Testis (tissue), 2 donors: ENCODE measurements at regions not wholly inside any gene's neighbourhood (a gene's known extent, or its start where the extent isn't known, plus 50 kb on each side); places are given as distances from the start of the nearest gene placed in this dataset.

Experiments
- DNase-seq: peaks from one replicate; pipeline ENCODE4 v3.0.0-alpha.2; 2019
- H3K27ac ChIP-seq, 2 donors: fragments of 200-600 bp; sonication (generic); one replicate each; pipeline ENCODE4 v1.5.1; 2019
- H3K27me3 ChIP-seq: fragments of 200-600 bp; sonication (generic); one replicate; pipeline ENCODE4 v1.5.1; 2019
- H3K36me3 ChIP-seq: fragments of 200-600 bp; sonication (generic); one replicate; pipeline ENCODE4 v1.5.1; 2017; ENCODE audit warnings: low read depth; ENCODE audit errors: missing control alignments
- H3K4me1 ChIP-seq: fragments of 200-600 bp; sonication (generic); one replicate; pipeline ENCODE4 v1.5.1; 2019
- H3K4me3 ChIP-seq, 2 donors: fragments of 200-600 bp; sonication (generic); one replicate each; pipeline ENCODE4 v1.5.1; 2017 to 2019
- H3K9me3 ChIP-seq: fragments of 200-600 bp; sonication (generic); one replicate; pipeline ENCODE4 v1.5.1; 2017
- POLR2A ChIP-seq: fragments of 450-650 bp; IDR thresholded peaks from one replicate; pipeline ENCODE4 v1.6.1; 2017; ENCODE audit warnings: antibody characterized with exemption, mild to moderate bottlenecking, moderate library complexity
- WGBS, 2 donors: methylation state at CpG; one replicate each; pipeline ENCODE4 v1.1.5; 2018; 5-methylcytosine and 5-hydroxymethylcytosine counted together
- intact Hi-C: fragments of 100-400 bp; cut with DNase I; formaldehyde crosslinking; loops from one replicate; pipeline ENCODE4 v1.15.1; 2023; ENCODE audit warnings: low total_unique reads
- TF ChIP-seq, protein P1 (sequence below), 3 experiments: fragments of 450-650 bp in 2 of 3; fragments of 200-600 bp in 1 of 3; sonication (generic) in 1 of 3; IDR thresholded peaks; one replicate each; pipeline ENCODE4 v1.5.1; 2016 to 2019; ENCODE audit warnings: antibody characterized with exemption in 3 of 3, mild to moderate bottlenecking in 2 of 3, moderate library complexity in 1 of 3

DNA sequence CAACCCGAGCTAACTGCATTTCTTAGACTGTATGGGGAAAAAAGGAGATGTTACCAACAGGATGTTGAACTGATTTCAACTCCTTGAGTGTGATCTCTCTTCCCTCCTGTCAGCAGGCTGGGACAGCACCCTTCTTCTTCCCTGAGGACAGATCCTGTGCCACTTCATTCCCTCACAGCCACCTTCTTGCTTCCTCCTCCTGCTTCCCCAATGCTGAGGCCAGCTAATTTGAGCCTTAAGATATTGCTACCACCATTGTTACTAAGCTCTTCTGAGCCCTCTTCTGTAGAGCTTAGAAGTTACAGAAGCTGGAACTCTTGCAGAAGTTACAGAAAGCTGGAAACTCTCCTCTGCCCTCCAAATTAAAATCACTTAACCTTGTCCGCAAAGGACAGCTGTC, 88.8 kb downstream of the SPTSSA start:
- intact Hi-C loops = no loop called here
- no peaks in the 10 kb centered on the region for H3K27me3 ChIP-seq
- TF ChIP-seq, protein P1, sequence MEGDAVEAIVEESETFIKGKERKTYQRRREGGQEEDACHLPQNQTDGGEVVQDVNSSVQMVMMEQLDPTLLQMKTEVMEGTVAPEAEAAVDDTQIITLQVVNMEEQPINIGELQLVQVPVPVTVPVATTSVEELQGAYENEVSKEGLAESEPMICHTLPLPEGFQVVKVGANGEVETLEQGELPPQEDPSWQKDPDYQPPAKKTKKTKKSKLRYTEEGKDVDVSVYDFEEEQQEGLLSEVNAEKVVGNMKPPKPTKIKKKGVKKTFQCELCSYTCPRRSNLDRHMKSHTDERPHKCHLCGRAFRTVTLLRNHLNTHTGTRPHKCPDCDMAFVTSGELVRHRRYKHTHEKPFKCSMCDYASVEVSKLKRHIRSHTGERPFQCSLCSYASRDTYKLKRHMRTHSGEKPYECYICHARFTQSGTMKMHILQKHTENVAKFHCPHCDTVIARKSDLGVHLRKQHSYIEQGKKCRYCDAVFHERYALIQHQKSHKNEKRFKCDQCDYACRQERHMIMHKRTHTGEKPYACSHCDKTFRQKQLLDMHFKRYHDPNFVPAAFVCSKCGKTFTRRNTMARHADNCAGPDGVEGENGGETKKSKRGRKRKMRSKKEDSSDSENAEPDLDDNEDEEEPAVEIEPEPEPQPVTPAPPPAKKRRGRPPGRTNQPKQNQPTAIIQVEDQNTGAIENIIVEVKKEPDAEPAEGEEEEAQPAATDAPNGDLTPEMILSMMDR (IDR thresholded peaks at IDR 0.05) = no peak
- TF ChIP-seq POLR2A = no peak
- no peaks in the 10 kb centered on the region for H3K4me1 ChIP-seq
- no peaks in the 10 kb centered on the region for H3K9me3 ChIP-seq
- H3K4me3 ChIP-seq = no peak overlapping the region
- no peak for DNase-seq
- H3K27ac ChIP-seq = no peak overlapping the region
- no peaks in the 10 kb centered on the region for H3K36me3 ChIP-seq
- 48 to 64% methylated on average over 2 of the region's 2 CpGs for WGBS, 2 donors

DNA sequence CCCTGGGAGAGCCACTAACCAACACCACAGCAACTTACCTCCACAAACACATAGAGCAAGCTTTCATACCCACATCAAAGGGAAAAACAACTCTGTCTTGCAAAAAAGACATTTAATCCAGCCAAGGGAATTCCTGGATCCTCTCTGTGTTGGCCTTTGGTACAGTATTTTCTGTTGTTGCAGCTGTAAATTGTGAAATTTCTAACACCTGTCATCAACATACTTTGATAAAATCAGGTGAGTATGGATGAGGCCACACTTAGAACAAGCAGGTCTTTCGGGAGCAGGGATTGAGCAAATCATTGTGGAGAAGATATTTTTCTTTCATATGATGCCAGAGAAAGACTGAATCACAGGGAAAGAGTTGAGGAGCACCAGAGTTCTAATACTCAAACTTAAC, 89.3 kb downstream of the SPTSSA start:
- WGBS, 2 donors = 89 to 100% methylated on average over 1 of the region's 1 CpG
- H3K36me3 ChIP-seq = no peaks in the 10 kb centered on the region
- H3K4me3 ChIP-seq = no peak overlapping the region
- H3K4me1 ChIP-seq = no peaks in the 10 kb centered on the region
- DNase-seq = no peak
- no peaks in the 10 kb centered on the region for H3K9me3 ChIP-seq
- intact Hi-C loops = no loop called here
- no peak overlapping the region for H3K27ac ChIP-seq
- TF ChIP-seq, protein P1 (IDR thresholded peaks at IDR 0.05) = no peak
- TF ChIP-seq POLR2A = no peak
- H3K27me3 ChIP-seq = no peaks in the 10 kb centered on the region

DNA sequence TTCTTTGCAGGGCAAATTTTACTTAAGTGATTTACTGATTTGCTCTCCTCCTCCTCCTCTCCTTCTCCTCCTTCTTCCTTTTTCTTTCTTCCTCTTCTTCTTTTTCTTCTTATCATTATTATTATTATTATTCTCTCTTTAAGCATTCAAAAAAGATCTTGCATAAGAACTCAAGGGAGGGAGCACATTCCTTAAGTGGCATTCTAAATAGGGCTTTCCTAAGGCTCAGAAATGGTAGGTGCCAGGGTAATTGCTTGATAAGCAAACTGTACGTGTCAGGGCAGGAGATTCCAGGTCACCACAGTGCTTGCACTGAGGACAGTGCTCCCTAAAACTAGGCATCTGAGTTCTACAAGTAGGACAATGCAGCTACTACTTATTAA, 92.4 kb downstream of the SPTSSA start:
- Histone ChIP-seq H3K27me3 (no peaks in the 10 kb centered on the region), H3K4me1 (no peaks in the 10 kb centered on the region), H3K27ac (no peak overlapping the region), H3K9me3 (no peaks in the 10 kb centered on the region), H3K36me3 (no peaks in the 10 kb centered on the region), H3K4me3 (no peak overlapping the region)
- WGBS, 2 donors = 68 to 73% methylated on average over 1 of the region's 1 CpG
- TF ChIP-seq POLR2A = no peak
- TF ChIP-seq, protein P1 (IDR thresholded peaks at IDR 0.05) = no peak
- no peak for DNase-seq
- intact Hi-C loops = no loop called here

DNA sequence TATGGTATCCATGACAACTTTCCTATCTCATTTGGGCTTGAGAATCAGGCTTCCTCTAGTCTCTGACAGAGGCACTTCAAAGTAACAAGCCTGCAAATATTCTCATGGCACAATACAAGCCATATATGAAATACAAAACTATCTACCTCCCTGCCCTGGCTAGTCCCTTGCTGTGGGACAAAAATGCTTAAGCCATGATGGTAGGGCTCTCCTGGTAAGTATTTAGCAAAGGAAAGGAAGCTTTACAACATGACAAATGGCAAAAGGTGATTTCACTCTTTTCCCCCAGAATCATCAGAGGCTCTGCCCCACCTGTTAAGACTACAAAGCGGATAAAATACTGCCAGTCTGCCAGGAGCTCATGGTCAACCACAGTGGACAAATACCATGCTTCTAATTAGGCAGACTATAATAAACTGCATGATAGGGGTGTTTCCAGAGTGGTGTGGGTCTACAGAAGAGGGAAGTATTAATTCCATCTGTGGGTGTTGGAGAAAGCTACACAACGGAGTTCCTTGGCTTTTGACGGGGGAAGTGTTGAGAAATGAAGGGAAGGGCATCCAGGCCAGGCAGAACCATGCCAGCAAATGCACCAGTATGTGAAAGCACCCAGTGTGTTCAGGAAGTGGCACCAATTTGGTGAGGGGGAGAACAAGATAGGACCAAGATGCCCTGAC, 92.9 kb downstream of the SPTSSA start:
- DNase-seq = no peak
- Histone ChIP-seq H3K4me1 (no peaks in the 10 kb centered on the region), H3K27me3 (no peaks in the 10 kb centered on the region), H3K4me3 (no peak overlapping the region), H3K27ac (no peak overlapping the region), H3K36me3 (no peaks in the 10 kb centered on the region), H3K9me3 (no peaks in the 10 kb centered on the region)
- intact Hi-C loops = no loop called here
- TF ChIP-seq, protein P1 (IDR thresholded peaks at IDR 0.05) = no peak
- TF ChIP-seq POLR2A = no peak
- WGBS, 2 donors = 83 to 88% methylated on average over 3 of the region's 3 CpGs
